ENCODE measurements at regions not wholly inside any gene's neighbourhood (a gene's known extent, or its start where the extent isn't known, plus 50 kb on each side); places are given as distances from the start of the nearest gene placed in this dataset.

GRCh38 chr7:19971956-19972355 lies 198.5 kb upstream of the TMEM196 start:
- Histone ChIP-seq H3K4me3 (ENCODE audit: low read length) (no peak overlapping the region), H3K27ac (ENCODE audit: low read length) (no peak overlapping the region), H3K4me2 (ENCODE audit: low read length) (no peak overlapping the region)

GRCh38 chr7:19970514-19970913 lies 197.1 kb upstream of the TMEM196 start:
- Histone ChIP-seq H3K9me2 (ENCODE audit: insufficient read depth, low read length) (no peaks in the 10 kb centered on the region), H4K20me1 (ENCODE audit: insufficient read depth) (no peaks in the 10 kb centered on the region), H3K9ac (ENCODE audit: low read length) (no peak overlapping the region), H3K4me3 (ENCODE audit: low read length) (no peak overlapping the region), H2AFZ (ENCODE audit: low read depth, low read length) (no peak overlapping the region), H3K36me3 (ENCODE audit: insufficient read depth, low read length) (no peaks in the 10 kb centered on the region), H3K79me2 (replicated peaks; ENCODE audit: insufficient read depth, low read length) (no peaks in the 10 kb centered on the region), H3F3A (ENCODE audit: insufficient read depth, low read length, poor library complexity, severe bottlenecking) (no peaks in the 10 kb centered on the region), H3K27ac (ENCODE audit: low read length) (no peak overlapping the region), H3K9me3 (ENCODE audit: low read length) (no peaks in the 10 kb centered on the region), H3K4me2 (ENCODE audit: low read length) (no peak overlapping the region), H3K27me3 (ENCODE audit: insufficient read depth, low read depth, low read length) (no peaks in the 10 kb centered on the region)
- TF ChIP-seq RAD21 (conservative IDR thresholded peaks at IDR 0.05) = no peak
- no peak for TF ChIP-seq POLR2AphosphoS5 (IDR thresholded peaks at IDR 0.05)
- TF ChIP-seq CTCF (IDR thresholded peaks at IDR 0.05; ENCODE audit: poor library complexity, severe bottlenecking) = no peak
- no peak for TF ChIP-seq REST (IDR thresholded peaks at IDR 0.05; ENCODE audit: borderline replicate concordance)
- no peak for TF ChIP-seq TAF1 (IDR thresholded peaks at IDR 0.05; ENCODE audit: low read depth)
- no peak for TF ChIP-seq EZH2 (IDR thresholded peaks at IDR 0.05; ENCODE audit: borderline replicate concordance, insufficient read depth, low read length, poor library complexity, severe bottlenecking)

More at GRCh38 chr7:19971956-19972355, 198.5 kb upstream of the TMEM196 start:
- no peaks in the 10 kb centered on the region for H4K20me1 ChIP-seq (ENCODE audit: insufficient read depth)
- H3K27me3 ChIP-seq (ENCODE audit: insufficient read depth, low read depth, low read length) = no peaks in the 10 kb centered on the region
- H2AFZ ChIP-seq (ENCODE audit: low read depth, low read length) = no peak overlapping the region
- no peaks in the 10 kb centered on the region for H3K9me2 ChIP-seq (ENCODE audit: insufficient read depth, low read length)
- H3F3A ChIP-seq (ENCODE audit: insufficient read depth, low read length, poor library complexity, severe bottlenecking) = no peaks in the 10 kb centered on the region
- no peaks in the 10 kb centered on the region for H3K79me2 ChIP-seq (replicated peaks; ENCODE audit: insufficient read depth, low read length)
- no peaks in the 10 kb centered on the region for H3K9me3 ChIP-seq (ENCODE audit: low read length)
- no peak overlapping the region for H3K9ac ChIP-seq (ENCODE audit: low read length)
- no peak for TF ChIP-seq RAD21 (conservative IDR thresholded peaks at IDR 0.05)
- TF ChIP-seq CTCF (IDR thresholded peaks at IDR 0.05; ENCODE audit: poor library complexity, severe bottlenecking) = no peak
- no peak for TF ChIP-seq SMC3 (conservative IDR thresholded peaks at IDR 0.05; ENCODE audit: poor library complexity)
- TF ChIP-seq REST (IDR thresholded peaks at IDR 0.05; ENCODE audit: borderline replicate concordance) = no peak
- TF ChIP-seq TAF1 (IDR thresholded peaks at IDR 0.05; ENCODE audit: low read depth) = no peak
- TF ChIP-seq MXI1 (conservative IDR thresholded peaks at IDR 0.05; ENCODE audit: poor library complexity, severe bottlenecking) = no peak
- no peak for TF ChIP-seq POLR2AphosphoS5 (IDR thresholded peaks at IDR 0.05)
- TF ChIP-seq EZH2 (IDR thresholded peaks at IDR 0.05; ENCODE audit: borderline replicate concordance, insufficient read depth, low read length, poor library complexity, severe bottlenecking) = no peak
- no peak for TF ChIP-seq EP300 (conservative IDR thresholded peaks at IDR 0.05; ENCODE audit: poor library complexity, severe bottlenecking)
- no peaks in the 10 kb centered on the region for H3K36me3 ChIP-seq (ENCODE audit: insufficient read depth, low read length)

All from neural cell (in vitro differentiated cells).